DND-41 (cell line): ENCODE measurements at regions not wholly inside any gene's neighbourhood (a gene's known extent, or its start where the extent isn't known, plus 50 kb on each side); places are given as distances from the start of the nearest gene placed in this dataset.

Source experiments
- CTCF ChIP-seq: IDR thresholded peaks from 2 replicates; pipeline ENCODE4 v1.5.1; 2012; ENCODE audit warnings: borderline replicate concordance, low read length, moderate library complexity, mild to moderate bottlenecking; ENCODE audit not compliant: poor library complexity, severe bottlenecking; ENCODE audit errors: extremely low read depth
- EZH2 ChIP-seq: IDR thresholded peaks from 3 replicates; pipeline ENCODE4 v1.6.1; 2012; ENCODE audit warnings: borderline replicate concordance, low read depth, mild to moderate bottlenecking, moderate library complexity, low read length, inconsistent platforms; ENCODE audit not compliant: severe bottlenecking

- TF ChIP-seq CTCF, result no peak
- no peak for TF ChIP-seq EZH2
Measured at GRCh38 chr6:14674458-14674857, 556.9 kb downstream of the CD83 start.
